Endodermal cell (in vitro differentiated cells): ENCODE measurements at regions not wholly inside any gene's neighbourhood (a gene's known extent, or its start where the extent isn't known, plus 50 kb on each side); places are given as distances from the start of the nearest gene placed in this dataset.
"Not testable (repeated sequence)": the region's sequence is repeated elsewhere in the genome, so short reads cannot be mapped to it uniquely, and the experiment has no call there.

Experiments
- DNase-seq: peaks from one replicate; pipeline ENCODE4 v3.0.0-alpha.2; 2017
- H3K27ac ChIP-seq: 2 replicates; pipeline ENCODE4 v1.5.1; 2013; ENCODE audit warnings: mild to moderate bottlenecking, low read depth, low read length, moderate library complexity
- H3K27me3 ChIP-seq: 2 replicates; pipeline ENCODE4 v1.6.1; 2013; ENCODE audit warnings: mild to moderate bottlenecking, low read length, moderate library complexity; ENCODE audit not compliant: insufficient read depth, control insufficient read depth, poor library complexity, severe bottlenecking
- H3K36me3 ChIP-seq: 2 replicates; pipeline ENCODE4 v1.7.0; 2013; ENCODE audit warnings: mild to moderate bottlenecking, low read length, moderate library complexity; ENCODE audit not compliant: control insufficient read depth, insufficient read depth
- H3K4me1 ChIP-seq: one replicate; pipeline ENCODE4 v1.7.0; 2013; ENCODE audit warnings: low read length; ENCODE audit not compliant: control insufficient read depth, insufficient read depth
- H3K4me3 ChIP-seq: 2 replicates; pipeline ENCODE4 v1.5.1; 2013; ENCODE audit warnings: mild to moderate bottlenecking, low read length, moderate library complexity
- H3K9ac ChIP-seq: 2 replicates; pipeline ENCODE4 v1.6.1; 2013; ENCODE audit warnings: mild to moderate bottlenecking, low read length, moderate library complexity; ENCODE audit not compliant: poor library complexity, severe bottlenecking; ENCODE audit errors: extremely low read depth
- H3K9me3 ChIP-seq: 2 replicates; pipeline ENCODE4 v1.6.1; 2013; ENCODE audit warnings: mild to moderate bottlenecking, low read length, moderate library complexity; ENCODE audit not compliant: control insufficient read depth
- H3K27ac Mint-ChIP-seq: 2 replicates; pipeline ENCODE4 v1.8.0; 2020; ENCODE audit warnings: mixed read lengths
- H3K27me3 Mint-ChIP-seq: 2 replicates; pipeline ENCODE4 v1.8.0; 2021; ENCODE audit warnings: mild to moderate bottlenecking, mixed read lengths; ENCODE audit not compliant: insufficient read depth
- H3K36me3 Mint-ChIP-seq: 2 replicates; pipeline ENCODE4 v1.8.0; 2020; ENCODE audit warnings: low read depth, mixed read lengths
- H3K4me1 Mint-ChIP-seq: 2 replicates; pipeline ENCODE4 v1.8.0; 2020; ENCODE audit warnings: mixed read lengths
- H3K4me3 Mint-ChIP-seq: 2 replicates; pipeline ENCODE4 v1.8.0; 2020; ENCODE audit warnings: mild to moderate bottlenecking, moderate library complexity, mixed read lengths
- H3K9me3 Mint-ChIP-seq: 2 replicates; pipeline ENCODE4 v1.8.0; 2020; ENCODE audit warnings: mild to moderate bottlenecking, mixed read lengths
- WGBS, 2 experiments: methylation state at CpG; one replicate each; pipeline versions ENCODE4 v1.1.5 to v1.1.7; 2013; ENCODE audit warnings: missing lambda C conversion rate in 2 of 2, mixed read lengths in 1 of 2; ENCODE audit not compliant: insufficient coverage in 1 of 2, insufficient read length in 1 of 2; 5-methylcytosine and 5-hydroxymethylcytosine counted together
- TF ChIP-seq, protein P1 (sequence below): fragments of 200-600 bp; sonication (generic); conservative IDR thresholded peaks from 2 replicates; pipeline ENCODE4 v1.5.0; 2021; ENCODE audit warnings: antibody characterized with exemption, mild to moderate bottlenecking

DNA sequence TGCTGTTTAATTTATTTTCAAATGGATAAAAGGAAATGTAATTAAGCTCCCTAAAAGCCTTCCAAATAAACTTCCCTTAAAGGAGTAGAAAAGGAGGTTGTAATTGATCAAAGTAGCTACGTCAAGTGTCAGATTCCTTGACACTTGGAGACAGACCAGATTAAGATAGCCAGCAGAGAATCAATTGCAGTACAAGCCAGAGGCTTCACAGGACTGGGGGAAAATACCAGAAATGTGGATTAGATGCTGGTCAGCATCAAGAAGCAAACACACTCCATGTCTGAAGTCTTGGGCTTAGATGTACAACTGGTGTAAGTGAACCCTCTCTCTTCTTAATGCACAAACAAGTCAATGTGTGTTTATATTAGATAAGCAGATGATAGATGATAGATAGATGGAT is 184.9 kb upstream of the TAS2R1 start:
- peaks cover 14% of the 10 kb centered on the region for H3K4me1 ChIP-seq
- Mint-ChIP-seq H3K36me3 (no peaks in the 10 kb centered on the region), H3K27ac (peak overlapping the region; percentile 85), H3K27me3 (no peaks in the 10 kb centered on the region), H3K9me3 (no peaks in the 10 kb centered on the region), H3K4me3 (no peak overlapping the region), H3K4me1 (peaks cover 14% of the 10 kb centered on the region)
- H3K27ac ChIP-seq: no peak overlapping the region
- DNase-seq: no peak
- peaks cover 10% of the 10 kb centered on the region for H3K9me3 ChIP-seq
- H3K36me3 ChIP-seq: no peaks in the 10 kb centered on the region
- H3K9ac ChIP-seq: peak overlapping the region; percentile 3
- no peak overlapping the region for H3K4me3 ChIP-seq
- 4% methylated on average over 1 of the region's 1 CpG; no CpG with 5 or more reads in 1 of the 2 experiments for WGBS, 2 experiments
- TF ChIP-seq, protein P1, sequence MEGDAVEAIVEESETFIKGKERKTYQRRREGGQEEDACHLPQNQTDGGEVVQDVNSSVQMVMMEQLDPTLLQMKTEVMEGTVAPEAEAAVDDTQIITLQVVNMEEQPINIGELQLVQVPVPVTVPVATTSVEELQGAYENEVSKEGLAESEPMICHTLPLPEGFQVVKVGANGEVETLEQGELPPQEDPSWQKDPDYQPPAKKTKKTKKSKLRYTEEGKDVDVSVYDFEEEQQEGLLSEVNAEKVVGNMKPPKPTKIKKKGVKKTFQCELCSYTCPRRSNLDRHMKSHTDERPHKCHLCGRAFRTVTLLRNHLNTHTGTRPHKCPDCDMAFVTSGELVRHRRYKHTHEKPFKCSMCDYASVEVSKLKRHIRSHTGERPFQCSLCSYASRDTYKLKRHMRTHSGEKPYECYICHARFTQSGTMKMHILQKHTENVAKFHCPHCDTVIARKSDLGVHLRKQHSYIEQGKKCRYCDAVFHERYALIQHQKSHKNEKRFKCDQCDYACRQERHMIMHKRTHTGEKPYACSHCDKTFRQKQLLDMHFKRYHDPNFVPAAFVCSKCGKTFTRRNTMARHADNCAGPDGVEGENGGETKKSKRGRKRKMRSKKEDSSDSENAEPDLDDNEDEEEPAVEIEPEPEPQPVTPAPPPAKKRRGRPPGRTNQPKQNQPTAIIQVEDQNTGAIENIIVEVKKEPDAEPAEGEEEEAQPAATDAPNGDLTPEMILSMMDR: no peak
- H3K27me3 ChIP-seq: no peaks in the 10 kb centered on the region

DNA sequence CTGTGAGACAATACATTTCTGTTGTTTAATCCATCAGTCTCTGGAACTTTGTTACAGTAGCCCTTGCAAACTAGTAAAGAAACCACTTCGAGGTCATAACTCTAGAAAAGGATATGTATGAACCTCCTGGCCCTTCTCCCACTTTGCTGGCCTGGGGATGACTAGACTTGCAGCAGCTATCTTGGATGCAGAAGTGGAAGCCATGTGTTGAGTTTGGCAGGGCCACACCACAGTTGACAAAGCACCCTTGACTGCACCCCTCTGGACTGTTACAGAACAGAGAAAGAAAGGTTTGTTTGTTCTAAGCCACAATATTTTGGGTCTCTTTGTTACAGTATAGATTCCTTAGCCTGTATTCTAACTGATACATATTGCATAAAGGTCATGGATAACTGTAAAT is 183.2 kb upstream of the TAS2R1 start:
- no peaks in the 10 kb centered on the region for H3K36me3 Mint-ChIP-seq

DNA sequence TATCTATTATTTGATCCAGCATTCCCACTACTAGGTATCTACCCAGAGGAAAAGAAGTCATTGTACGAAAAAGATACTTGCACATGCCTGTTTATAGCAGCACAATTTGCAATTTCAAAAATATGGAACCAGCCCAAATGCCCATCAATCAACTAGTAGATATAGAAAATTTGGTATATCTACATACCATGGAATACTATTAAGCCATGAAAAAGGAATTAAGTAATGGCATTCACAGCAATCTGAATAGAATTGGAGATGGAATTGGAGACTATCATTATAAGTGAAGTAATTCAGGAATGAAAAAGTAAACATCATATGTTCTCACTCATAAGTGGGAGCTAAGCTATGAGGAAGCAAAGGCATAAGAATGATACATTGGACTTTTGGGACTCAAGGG is 177.2 kb upstream of the TAS2R1 start:
- WGBS, 2 experiments: 100% methylated on average over 1 of the region's 1 CpG; no CpG with 5 or more reads in 1 of the 2 experiments
- not testable (repeated sequence) for H3K27ac Mint-ChIP-seq, H3K27ac ChIP-seq, H3K36me3 ChIP-seq, H3K9ac ChIP-seq, H3K4me3 Mint-ChIP-seq, DNase-seq, H3K4me1 Mint-ChIP-seq, H3K27me3 Mint-ChIP-seq, H3K4me1 ChIP-seq, H3K27me3 ChIP-seq
- H3K9me3 Mint-ChIP-seq: peaks cover 47% of the 10 kb centered on the region
- H3K4me3 ChIP-seq: peak overlapping the region; percentile 23
- peaks cover 11% of the 10 kb centered on the region for H3K36me3 Mint-ChIP-seq
- peaks cover 58% of the 10 kb centered on the region for H3K9me3 ChIP-seq

More for the DNA sequence above, 183.2 kb upstream of the TAS2R1 start:
- Histone ChIP-seq H3K4me3 (no peak overlapping the region), H3K27me3 (no peaks in the 10 kb centered on the region), H3K9me3 (peaks cover 17% of the 10 kb centered on the region), H3K36me3 (no peaks in the 10 kb centered on the region), H3K9ac (no peak overlapping the region), H3K27ac (no peak overlapping the region), H3K4me1 (peaks cover 14% of the 10 kb centered on the region)
- Mint-ChIP-seq H3K4me3 (no peak overlapping the region), H3K27ac (no peak overlapping the region), H3K27me3 (no peaks in the 10 kb centered on the region), H3K9me3 (no peaks in the 10 kb centered on the region), H3K4me1 (peaks cover 14% of the 10 kb centered on the region)
- no peak for DNase-seq
- TF ChIP-seq, protein P1: no peak
- WGBS, 2 experiments: 93% methylated on average over 1 of the region's 1 CpG; no CpG with 5 or more reads in 1 of the 2 experiments

DNA sequence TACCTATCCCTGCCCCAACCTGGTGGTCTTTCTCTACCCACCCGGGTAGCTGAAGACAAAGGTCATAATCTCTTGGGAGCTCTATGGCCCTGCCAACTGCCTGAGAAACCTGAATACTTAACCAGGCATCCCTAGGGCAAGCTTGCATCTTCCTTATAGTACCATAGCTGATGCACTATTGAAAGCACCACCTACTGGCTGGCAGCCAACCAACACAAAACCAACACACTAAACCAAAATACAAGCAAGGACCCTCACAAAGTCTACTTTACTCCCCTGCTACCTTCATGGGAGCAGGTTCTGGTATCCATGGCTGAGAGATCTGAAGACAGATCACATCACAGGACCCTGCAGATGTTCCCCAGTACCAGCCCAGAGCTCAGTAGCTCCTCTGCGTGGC is 171.8 kb upstream of the TAS2R1 start:
- 93 to 94% methylated on average over 2 of the region's 2 CpGs for WGBS, 2 experiments
- no peak for DNase-seq
- Mint-ChIP-seq H3K4me3 (no peak overlapping the region), H3K27ac (no peak overlapping the region), H3K4me1 (peaks cover 2% of the 10 kb centered on the region), H3K9me3 (peaks cover 43% of the 10 kb centered on the region), H3K36me3 (peaks cover 7% of the 10 kb centered on the region), H3K27me3 (no peaks in the 10 kb centered on the region)
- Histone ChIP-seq H3K36me3 (no peaks in the 10 kb centered on the region), H3K4me3 (peak overlapping the region; percentile 54), H3K4me1 (no peaks in the 10 kb centered on the region), H3K27me3 (no peaks in the 10 kb centered on the region), H3K9ac (no peak overlapping the region), H3K9me3 (peaks cover 47% of the 10 kb centered on the region), H3K27ac (no peak overlapping the region)
- TF ChIP-seq, protein P1: peak; percentile 59
